ENCODE measurements at regions not wholly inside any gene's neighbourhood (a gene's known extent, or its start where the extent isn't known, plus 50 kb on each side); places are given as distances from the start of the nearest gene placed in this dataset.

- no peak for DNase-seq
- intact Hi-C loops (cut with DNase I; ENCODE audit: low total_unique reads) = no loop called here
Observed at GRCh38 chr4:38242822-38243387, 282.7 kb downstream of the PTTG2 start.

GRCh38 chr4:38243388-38244053 is 283.3 kb downstream of the PTTG2 start:
- Histone ChIP-seq H3K27ac (no peak overlapping the region), H3K4me3 (no peak overlapping the region), H3K4me1 (no peaks in the 10 kb centered on the region), H3K27me3 (replicated peaks in 1 of 7) (no peaks in the 10 kb centered on the region), H3K36me3 (no peaks in the 10 kb centered on the region), H3K9me3 (no peaks in the 10 kb centered on the region)
- 70 to 85% (median 83%) methylated on average over 6 of the region's 6 CpGs for WGBS, 5 donors
- intact Hi-C loops (cut with DNase I; ENCODE audit: low total_unique reads) = no loop called here
- DNase-seq = no peak
- no peak for TF ChIP-seq POLR2A (IDR thresholded peaks at IDR 0.05)
- TF ChIP-seq POLR2AphosphoS5 (IDR thresholded peaks at IDR 0.05) = no peak
- TF ChIP-seq CTCF (IDR thresholded peaks at IDR 0.05 in 8 of 11, conservative IDR thresholded peaks at IDR 0.05 in 3 of 11) = no peak

More at GRCh38 chr4:38242822-38243387, 282.7 kb downstream of the PTTG2 start:
- no peak overlapping the region for H3K4me3 ChIP-seq
- H3K9me3 ChIP-seq = no peaks in the 10 kb centered on the region
- H3K4me1 ChIP-seq = peaks cover 0 to 2% (median 0%) of the 10 kb centered on the region in 6 donors
- H3K36me3 ChIP-seq = no peaks in the 10 kb centered on the region
- TF ChIP-seq POLR2A (IDR thresholded peaks at IDR 0.05) (no peak), POLR2AphosphoS5 (IDR thresholded peaks at IDR 0.05) (no peak), CTCF (IDR thresholded peaks at IDR 0.05 in 8 of 11, conservative IDR thresholded peaks at IDR 0.05 in 3 of 11) (no peak)
- WGBS, 5 donors = 55 to 65% (median 61%) methylated on average over 4 of the region's 4 CpGs
- H3K27me3 ChIP-seq (replicated peaks in 1 of 7) = no peaks in the 10 kb centered on the region
- no peak overlapping the region for H3K27ac ChIP-seq

GRCh38 chr4:38254825-38255224 is 294.6 kb downstream of the PTTG2 start:
- TF ChIP-seq POLR2A (IDR thresholded peaks at IDR 0.05) = no peak
- TF ChIP-seq POLR2AphosphoS5 (IDR thresholded peaks at IDR 0.05) = no peak
- TF ChIP-seq CTCF (IDR thresholded peaks at IDR 0.05 in 8 of 11, conservative IDR thresholded peaks at IDR 0.05 in 3 of 11) = no peak
- Histone ChIP-seq H3K4me1 (peaks cover 0 to 4% (median 0%) of the 10 kb centered on the region in 6 donors), H3K4me3 (no peak overlapping the region), H3K27ac (no peak overlapping the region), H3K27me3 (replicated peaks in 1 of 7) (no peaks in the 10 kb centered on the region), H3K9me3 (peaks cover 0 to 40% (median 28%) of the 10 kb centered on the region in 8 donors), H3K36me3 (no peaks in the 10 kb centered on the region)
- 90 to 94% (median 93%) methylated on average over 1 of the region's 1 CpG for WGBS, 5 donors
- intact Hi-C loops (cut with DNase I; ENCODE audit: low total_unique reads) = no loop called here
- no peak for DNase-seq

- WGBS, 5 donors = 87 to 98% (median 90%) methylated on average over 2 of the region's 2 CpGs
Observed at GRCh38 chr4:38255572-38255971, 295.4 kb downstream of the PTTG2 start.

More at GRCh38 chr4:38255572-38255971, 295.4 kb downstream of the PTTG2 start:
- Histone ChIP-seq H3K4me1 (peaks cover 0 to 6% (median 0%) of the 10 kb centered on the region in 6 donors), H3K36me3 (no peaks in the 10 kb centered on the region), H3K27me3 (replicated peaks in 1 of 7) (no peaks in the 10 kb centered on the region), H3K9me3 (peaks cover 0 to 32% (median 21%) of the 10 kb centered on the region in 8 donors), H3K27ac (no peak overlapping the region), H3K4me3 (no peak overlapping the region)
- TF ChIP-seq POLR2AphosphoS5 (IDR thresholded peaks at IDR 0.05) (no peak), POLR2A (IDR thresholded peaks at IDR 0.05) (no peak), CTCF (IDR thresholded peaks at IDR 0.05 in 8 of 11, conservative IDR thresholded peaks at IDR 0.05 in 3 of 11) (no peak)
- DNase-seq = no peak
- intact Hi-C loops (cut with DNase I; ENCODE audit: low total_unique reads) = no loop called here

All from spleen (tissue), 11 donors.